Natural killer cell (primary cell): ENCODE measurements at regions not wholly inside any gene's neighbourhood (a gene's known extent, or its start where the extent isn't known, plus 50 kb on each side); places are given as distances from the start of the nearest gene placed in this dataset.

Experiments
- ATAC-seq, 3 donors: fragments of 150-1000 bp in 2 of 3; fragments of 200-7000 bp in 1 of 3; cut with Tn5 transposase; 1 replicate in 1 of 3; 2 replicates in 2 of 3; pipeline ENCODE4 v1.10.0; 2021; ENCODE audit warnings: mild to moderate bottlenecking in 2 of 3, moderate library complexity in 2 of 3
- DNase-seq, 2 donors: peaks; one replicate each; pipeline versions ENCODE4 v3.0.0 to v3.0.0-alpha.2; 2013 to 2021; ENCODE audit warnings: mixed read lengths in 1 of 2
- H3K27ac ChIP-seq: one replicate; pipeline ENCODE4 v1.5.1; 2013; ENCODE audit warnings: mild to moderate bottlenecking, low read length
- H3K27me3 ChIP-seq: one replicate; pipeline ENCODE4 v1.6.1; 2013; ENCODE audit warnings: low read length; ENCODE audit not compliant: control insufficient read depth, insufficient read depth
- H3K36me3 ChIP-seq: one replicate; pipeline ENCODE4 v1.6.1; 2013; ENCODE audit warnings: low read length; ENCODE audit not compliant: control insufficient read depth, insufficient read depth
- H3K4me1 ChIP-seq: one replicate; pipeline ENCODE4 v1.6.1; 2013; ENCODE audit warnings: low read length; ENCODE audit not compliant: control insufficient read depth, insufficient read depth
- H3K4me3 ChIP-seq: one replicate; pipeline ENCODE4 v1.5.1; 2013; ENCODE audit warnings: low read length
- H3K9me3 ChIP-seq: one replicate; pipeline ENCODE4 v1.6.1; 2013; ENCODE audit warnings: low read length; ENCODE audit not compliant: control insufficient read depth, insufficient read depth
- H3K27ac Mint-ChIP-seq, 2 donors: one replicate each; pipeline ENCODE4 v1.8.0; 2022; ENCODE audit warnings: mild to moderate bottlenecking in 2 of 2, mixed read lengths in 2 of 2, moderate library complexity in 1 of 2
- H3K27me3 Mint-ChIP-seq, 2 donors: one replicate each; pipeline ENCODE4 v1.8.0; 2022; ENCODE audit warnings: low read depth in 2 of 2, mixed read lengths in 2 of 2
- H3K36me3 Mint-ChIP-seq: one replicate; pipeline ENCODE4 v1.8.0; 2022; ENCODE audit warnings: mixed read lengths
- H3K4me1 Mint-ChIP-seq, 2 donors: one replicate each; pipeline ENCODE4 v1.8.0; 2022; ENCODE audit warnings: mixed read lengths in 2 of 2
- H3K4me3 Mint-ChIP-seq: one replicate; pipeline ENCODE4 v1.8.0; 2022; ENCODE audit warnings: mild to moderate bottlenecking, moderate library complexity, mixed read lengths
- H3K9me3 Mint-ChIP-seq, 2 donors: one replicate each; pipeline ENCODE4 v1.8.0; 2022; ENCODE audit warnings: mixed read lengths in 2 of 2
- CTCF ChIP-seq: fragments of 200-600 bp; IDR thresholded peaks from one replicate; pipeline ENCODE4 v1.8.0; 2022; ENCODE audit warnings: antibody characterized with exemption
- WGBS: methylation state at CpG from one replicate; pipeline ENCODE4 v1.1.7; 2013; ENCODE audit warnings: missing lambda C conversion rate; ENCODE audit not compliant: insufficient coverage; 5-methylcytosine and 5-hydroxymethylcytosine counted together
- intact Hi-C: fragments of 100-400 bp; cut with micrococcal nuclease; formaldehyde crosslinking; loops from one replicate; pipeline ENCODE4 v1.14.2; 2022

GRCh38 chr4:62656006-62656405, 1455.9 kb downstream of the ADGRL3 start:
- DNase-seq = no peak
- Histone ChIP-seq H3K36me3 (no peaks in the 10 kb centered on the region), H3K4me1 (no peaks in the 10 kb centered on the region), H3K4me3 (no peak overlapping the region), H3K27me3 (no peaks in the 10 kb centered on the region), H3K27ac (no peak overlapping the region), H3K9me3 (no peaks in the 10 kb centered on the region)
- intact Hi-C loops = no loop called here
- ATAC-seq = no peak
- peaks cover 6% of the 10 kb centered on the region for H3K36me3 Mint-ChIP-seq
- H3K4me1 Mint-ChIP-seq = no peaks in the 10 kb centered on the region
- no peak overlapping the region for H3K27ac Mint-ChIP-seq
- H3K9me3 Mint-ChIP-seq = peaks cover 9 to 20% of the 10 kb centered on the region in 2 donors
- no peak overlapping the region for H3K4me3 Mint-ChIP-seq
- WGBS = 92% methylated on average over 1 of the region's 1 CpG
- H3K27me3 Mint-ChIP-seq = no peaks in the 10 kb centered on the region
- no peak for TF ChIP-seq CTCF

GRCh38 chr4:62644372-62644771, 1444.2 kb downstream of the ADGRL3 start:
- 61% methylated on average over 1 of the region's 3 CpGs for WGBS
- H3K4me3 Mint-ChIP-seq = no peak overlapping the region
- Histone ChIP-seq H3K27me3 (no peaks in the 10 kb centered on the region), H3K27ac (no peak overlapping the region), H3K4me1 (no peaks in the 10 kb centered on the region), H3K9me3 (no peaks in the 10 kb centered on the region), H3K4me3 (no peak overlapping the region), H3K36me3 (no peaks in the 10 kb centered on the region)
- DNase-seq (no peak), ATAC-seq (no peak)
- no peaks in the 10 kb centered on the region for H3K4me1 Mint-ChIP-seq
- no peak overlapping the region for H3K27ac Mint-ChIP-seq
- H3K9me3 Mint-ChIP-seq = peaks cover 4 to 8% of the 10 kb centered on the region in 2 donors
- H3K36me3 Mint-ChIP-seq = no peaks in the 10 kb centered on the region
- H3K27me3 Mint-ChIP-seq = no peaks in the 10 kb centered on the region
- intact Hi-C loops = loop anchor here (10.0 kb wide), 1 partner anchor 400 kb away; no protein-coding TSS in a partner anchor
- TF ChIP-seq CTCF = no peak

GRCh38 chr4:62640296-62640695, 1440.2 kb downstream of the ADGRL3 start:
- H3K9me3 Mint-ChIP-seq = peaks cover 5% of the 10 kb centered on the region in 2 donors
- intact Hi-C loops = loop anchor here (10.0 kb wide), 1 partner anchor 395 kb away; no protein-coding TSS in a partner anchor
- no peak overlapping the region for H3K4me3 Mint-ChIP-seq
- Histone ChIP-seq H3K4me1 (no peaks in the 10 kb centered on the region), H3K4me3 (no peak overlapping the region), H3K27ac (no peak overlapping the region), H3K36me3 (no peaks in the 10 kb centered on the region), H3K27me3 (no peaks in the 10 kb centered on the region), H3K9me3 (no peaks in the 10 kb centered on the region)
- no peaks in the 10 kb centered on the region for H3K27me3 Mint-ChIP-seq
- no peak overlapping the region for H3K27ac Mint-ChIP-seq
- no peaks in the 10 kb centered on the region for H3K36me3 Mint-ChIP-seq
- DNase-seq = no peak
- 60% methylated on average over 2 of the region's 2 CpGs for WGBS
- H3K4me1 Mint-ChIP-seq = no peaks in the 10 kb centered on the region
- TF ChIP-seq CTCF = no peak
- ATAC-seq = no peak

GRCh38 chr4:62627671-62628070, 1427.5 kb downstream of the ADGRL3 start:
- ATAC-seq = no peak
- Mint-ChIP-seq H3K9me3 (peaks cover 3 to 7% of the 10 kb centered on the region in 2 donors), H3K4me1 (no peaks in the 10 kb centered on the region), H3K36me3 (no peaks in the 10 kb centered on the region), H3K27me3 (no peaks in the 10 kb centered on the region), H3K27ac (no peak overlapping the region), H3K4me3 (no peak overlapping the region)
- H3K27me3 ChIP-seq = no peaks in the 10 kb centered on the region
- H3K27ac ChIP-seq = no peak overlapping the region
- peaks cover 2% of the 10 kb centered on the region for H3K9me3 ChIP-seq
- 88% methylated on average over 1 of the region's 2 CpGs for WGBS
- DNase-seq = no peak
- intact Hi-C loops = no loop called here
- TF ChIP-seq CTCF = no peak
- H3K4me1 ChIP-seq = no peaks in the 10 kb centered on the region
- no peaks in the 10 kb centered on the region for H3K36me3 ChIP-seq
- H3K4me3 ChIP-seq = no peak overlapping the region
